Stimulated activated naive CD8-positive, alpha-beta T cell treated with anti-CD3 and anti-CD28 coated beads, Interleukin-15, amount 100 ng/mL, for 72 hours (primary cell): ENCODE measurements at regions not wholly inside any gene's neighbourhood (a gene's known extent, or its start where the extent isn't known, plus 50 kb on each side); places are given as distances from the start of the nearest gene placed in this dataset.

ENCODE experiments used
- ATAC-seq: fragments of 150-1000 bp; cut with Tn5 transposase; 2 replicates; pipeline ENCODE4 v1.10.0; 2021; ENCODE audit warnings: mild to moderate bottlenecking, moderate library complexity
- DNase-seq, 2 donors: peaks; one replicate each; pipeline ENCODE4 v3.0.0; 2021 to 2022
- H3K27ac Mint-ChIP-seq, 2 donors: one replicate each; pipeline ENCODE4 v1.8.0; 2022; ENCODE audit warnings: mild to moderate bottlenecking in 2 of 2, mixed read lengths in 2 of 2, moderate library complexity in 2 of 2
- H3K27me3 Mint-ChIP-seq: one replicate; pipeline ENCODE4 v1.8.0; 2022; ENCODE audit warnings: mixed read lengths
- H3K4me1 Mint-ChIP-seq: one replicate; pipeline ENCODE4 v1.8.0; 2022; ENCODE audit warnings: mild to moderate bottlenecking, mixed read lengths
- H3K4me3 Mint-ChIP-seq, 2 donors: one replicate each; pipeline ENCODE4 v1.8.0; 2022; ENCODE audit warnings: mild to moderate bottlenecking in 2 of 2, mixed read lengths in 2 of 2, moderate library complexity in 1 of 2
- H3K9me3 Mint-ChIP-seq, 2 donors: one replicate each; pipeline ENCODE4 v1.8.0; 2022; ENCODE audit warnings: mixed read lengths in 2 of 2

- H3K27ac Mint-ChIP-seq: no peak overlapping the region
- DNase-seq (no peak), ATAC-seq (no peak)
- no peak overlapping the region for H3K4me3 Mint-ChIP-seq
- no peaks in the 10 kb centered on the region for H3K4me1 Mint-ChIP-seq
- H3K27me3 Mint-ChIP-seq: no peaks in the 10 kb centered on the region
- peaks cover 0 to 9% of the 10 kb centered on the region in 2 donors for H3K9me3 Mint-ChIP-seq
Measured at GRCh38 chr1:79775402-79775801, 768.9 kb upstream of the ADGRL4 start.

DNA sequence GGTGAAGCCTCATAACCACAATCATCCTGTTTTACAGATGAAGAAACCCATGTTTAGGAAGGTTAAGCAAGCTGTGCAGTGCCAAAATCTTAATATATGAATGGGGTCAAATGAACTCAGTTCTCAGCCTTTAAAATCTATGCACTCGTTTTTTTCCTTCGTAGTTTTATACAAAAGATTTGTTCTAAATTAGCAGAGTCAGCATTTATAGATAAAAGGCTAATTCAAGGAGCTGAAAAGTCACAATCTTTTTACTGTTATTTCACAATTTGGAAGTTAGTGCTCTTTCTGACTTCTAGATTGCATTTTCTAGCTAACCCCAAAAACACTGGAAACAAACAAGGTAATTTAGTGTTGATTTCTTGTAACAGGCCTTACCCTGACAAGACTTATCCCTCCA, 766.9 kb upstream of the ADGRL4 start:
- Mint-ChIP-seq H3K4me1 (no peaks in the 10 kb centered on the region), H3K27ac (no peak overlapping the region), H3K27me3 (no peaks in the 10 kb centered on the region), H3K4me3 (no peak overlapping the region), H3K9me3 (peaks cover 5 to 9% of the 10 kb centered on the region in 2 donors)
- no peak for ATAC-seq
- no peak for DNase-seq

GRCh38 chr1:79762461-79762860, 755.9 kb upstream of the ADGRL4 start:
- Mint-ChIP-seq H3K9me3 (peaks cover 5 to 14% of the 10 kb centered on the region in 2 donors), H3K27me3 (no peaks in the 10 kb centered on the region), H3K4me3 (no peak overlapping the region), H3K4me1 (no peaks in the 10 kb centered on the region), H3K27ac (no peak overlapping the region)
- DNase-seq (no peak), ATAC-seq (no peak)

DNA sequence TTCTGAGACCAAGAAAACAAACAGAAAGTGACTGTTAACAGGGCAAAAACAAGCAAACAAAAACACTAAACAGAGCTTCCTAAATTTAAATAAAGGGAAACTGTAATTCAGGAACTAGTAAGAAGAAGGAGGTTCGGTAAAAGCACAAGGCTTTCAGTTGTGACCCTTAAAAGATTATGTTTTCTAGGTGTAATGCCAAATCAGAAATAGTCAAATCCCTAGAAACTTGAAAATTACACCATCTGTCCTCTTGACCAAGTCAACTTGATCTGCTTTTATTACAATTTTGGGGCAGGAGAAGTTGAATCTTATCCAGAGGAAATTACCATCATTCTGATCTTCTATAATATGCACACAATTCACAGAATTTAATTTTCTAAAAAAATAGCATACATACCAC, 754.0 kb upstream of the ADGRL4 start:
- no peak for ATAC-seq
- Mint-ChIP-seq H3K4me3 (no peak overlapping the region), H3K9me3 (peaks cover 5 to 22% of the 10 kb centered on the region in 2 donors), H3K4me1 (no peaks in the 10 kb centered on the region), H3K27ac (no peak overlapping the region), H3K27me3 (no peaks in the 10 kb centered on the region)
- DNase-seq: no peak

GRCh38 chr1:79749607-79750006, 743.1 kb upstream of the ADGRL4 start:
- H3K9me3 Mint-ChIP-seq: peaks cover 8 to 10% of the 10 kb centered on the region in 2 donors
- DNase-seq: no peak
- no peaks in the 10 kb centered on the region for H3K27me3 Mint-ChIP-seq
- H3K27ac Mint-ChIP-seq: no peak overlapping the region
- ATAC-seq: no peak
- no peak overlapping the region for H3K4me3 Mint-ChIP-seq
- H3K4me1 Mint-ChIP-seq: no peaks in the 10 kb centered on the region

GRCh38 chr1:79745929-79746328, 739.4 kb upstream of the ADGRL4 start:
- no peak for DNase-seq

GRCh38 chr1:79744746-79745145, 738.2 kb upstream of the ADGRL4 start:
- H3K27me3 Mint-ChIP-seq: no peaks in the 10 kb centered on the region
- ATAC-seq: no peak
- H3K9me3 Mint-ChIP-seq: peaks cover 6 to 8% of the 10 kb centered on the region in 2 donors
- no peaks in the 10 kb centered on the region for H3K4me1 Mint-ChIP-seq
- DNase-seq: no peak
- H3K4me3 Mint-ChIP-seq: no peak overlapping the region
- no peak overlapping the region for H3K27ac Mint-ChIP-seq

More at GRCh38 chr1:79745929-79746328, 739.4 kb upstream of the ADGRL4 start:
- H3K4me3 Mint-ChIP-seq: no peak overlapping the region
- no peak for ATAC-seq
- H3K9me3 Mint-ChIP-seq: peaks cover 8 to 10% of the 10 kb centered on the region in 2 donors
- H3K4me1 Mint-ChIP-seq: no peaks in the 10 kb centered on the region
- no peak overlapping the region for H3K27ac Mint-ChIP-seq
- H3K27me3 Mint-ChIP-seq: no peaks in the 10 kb centered on the region

DNA sequence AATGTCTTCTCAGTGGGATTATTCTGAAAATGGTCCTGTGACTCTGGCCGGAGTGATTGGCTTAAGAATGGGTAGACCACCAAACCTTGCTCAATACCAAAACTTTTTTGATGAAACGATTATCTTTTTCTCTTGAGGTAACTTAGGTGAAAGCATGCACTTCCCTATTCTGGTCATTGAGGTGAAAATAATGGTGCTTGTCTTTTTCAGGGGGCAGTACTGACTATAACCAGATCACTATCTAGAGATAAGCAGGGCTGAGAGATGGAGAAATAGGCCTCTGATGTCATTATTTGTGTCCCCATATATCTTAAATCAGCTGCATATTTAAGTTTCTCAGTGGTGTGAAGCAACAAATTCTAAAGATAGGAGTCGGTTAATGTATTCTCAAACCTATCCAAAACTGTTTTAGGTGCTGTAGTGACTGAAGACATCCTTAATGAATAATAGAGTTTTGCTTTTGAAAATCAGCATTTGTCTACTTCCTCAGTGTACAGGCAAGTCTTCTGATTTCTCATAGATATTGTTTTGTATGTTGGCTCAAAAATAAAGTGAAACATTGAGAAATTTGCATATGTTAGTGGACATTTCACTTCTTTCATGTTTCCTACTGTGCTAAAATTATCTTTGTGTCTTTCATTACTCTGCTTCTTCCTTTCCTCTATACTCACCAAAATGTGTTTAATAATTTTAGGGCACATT, 735.3 kb upstream of the ADGRL4 start:
- H3K4me3 Mint-ChIP-seq: no peak overlapping the region

GRCh38 chr1:79738101-79738500, 731.6 kb upstream of the ADGRL4 start:
- Mint-ChIP-seq H3K4me3 (no peak overlapping the region), H3K27ac (no peak overlapping the region), H3K27me3 (no peaks in the 10 kb centered on the region), H3K9me3 (peaks cover 0 to 7% of the 10 kb centered on the region in 2 donors), H3K4me1 (no peaks in the 10 kb centered on the region)
- DNase-seq (no peak), ATAC-seq (no peak)

More for the DNA sequence above, 735.3 kb upstream of the ADGRL4 start:
- DNase-seq (no peak), ATAC-seq (no peak)
- Mint-ChIP-seq H3K9me3 (peaks cover 0 to 4% of the 10 kb centered on the region in 2 donors), H3K27ac (no peak overlapping the region), H3K27me3 (no peaks in the 10 kb centered on the region), H3K4me1 (no peaks in the 10 kb centered on the region)

DNA sequence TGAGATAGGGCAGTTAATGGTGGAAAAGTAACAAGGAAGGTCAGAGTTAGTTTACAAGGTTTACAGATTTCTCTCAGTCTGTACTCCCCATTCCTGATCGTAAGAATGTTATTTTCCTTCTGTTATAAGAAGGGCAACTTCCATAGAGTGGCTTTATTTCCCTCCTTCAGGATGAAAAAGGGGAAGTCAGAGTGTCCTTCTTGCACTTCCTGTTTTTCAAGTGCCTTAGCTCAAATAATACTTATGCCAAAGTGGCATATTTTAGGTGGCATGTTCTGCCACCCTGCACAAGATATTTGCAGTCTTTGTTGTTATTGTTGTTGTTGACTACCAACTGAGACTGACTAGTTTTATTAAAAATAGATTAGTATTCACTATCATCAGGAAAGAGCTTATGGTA, 730.7 kb upstream of the ADGRL4 start:
- Mint-ChIP-seq H3K4me1 (no peaks in the 10 kb centered on the region), H3K27ac (no peak overlapping the region), H3K4me3 (no peak overlapping the region), H3K9me3 (peaks cover 0 to 7% of the 10 kb centered on the region in 2 donors), H3K27me3 (no peaks in the 10 kb centered on the region)
- ATAC-seq (no peak), DNase-seq (no peak)

DNA sequence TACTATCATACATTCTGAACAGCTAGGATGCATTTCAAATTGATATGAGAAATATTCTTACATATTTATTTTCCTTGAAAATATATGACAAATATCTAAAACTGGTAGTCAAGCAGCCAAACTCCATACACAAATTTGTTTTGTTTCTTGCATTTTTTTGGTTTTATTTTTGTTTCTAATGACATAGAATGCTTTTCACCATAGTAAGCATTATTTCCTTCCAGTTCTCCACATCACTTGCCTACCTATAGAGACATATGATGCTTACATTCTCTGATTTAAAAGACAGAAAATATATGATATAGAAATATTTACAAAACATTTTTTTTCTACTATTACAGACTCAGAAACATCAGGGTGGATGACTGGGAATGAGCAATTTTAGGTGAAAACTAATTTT, 726.4 kb upstream of the ADGRL4 start:
- Mint-ChIP-seq H3K27ac (no peak overlapping the region), H3K4me3 (no peak overlapping the region), H3K9me3 (peaks cover 7% of the 10 kb centered on the region in 2 donors), H3K27me3 (no peaks in the 10 kb centered on the region), H3K4me1 (no peaks in the 10 kb centered on the region)
- ATAC-seq (no peak), DNase-seq (no peak)

DNA sequence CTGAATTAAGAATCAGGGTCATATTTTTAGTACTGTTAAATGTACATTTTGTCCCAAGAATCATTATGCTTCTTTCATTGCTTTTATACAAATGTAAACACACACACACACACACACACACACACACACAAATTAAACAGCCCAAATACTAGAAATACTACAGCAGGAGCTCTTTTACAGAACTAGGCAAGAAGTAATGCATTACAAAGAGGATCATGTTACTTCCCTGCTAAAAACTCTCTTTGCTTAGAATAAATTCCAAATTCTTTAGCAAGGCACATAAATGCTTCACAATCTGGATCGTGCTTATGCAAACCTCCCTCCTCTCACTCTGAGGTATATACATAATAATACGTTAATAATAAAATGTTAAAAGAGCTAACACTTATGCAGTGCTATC, 720.4 kb upstream of the ADGRL4 start:
- H3K9me3 Mint-ChIP-seq: peaks cover 5 to 11% of the 10 kb centered on the region in 2 donors
- no peak for ATAC-seq
- no peaks in the 10 kb centered on the region for H3K4me1 Mint-ChIP-seq
- H3K4me3 Mint-ChIP-seq: no peak overlapping the region
- H3K27ac Mint-ChIP-seq: no peak overlapping the region
- H3K27me3 Mint-ChIP-seq: no peaks in the 10 kb centered on the region
- no peak for DNase-seq

DNA sequence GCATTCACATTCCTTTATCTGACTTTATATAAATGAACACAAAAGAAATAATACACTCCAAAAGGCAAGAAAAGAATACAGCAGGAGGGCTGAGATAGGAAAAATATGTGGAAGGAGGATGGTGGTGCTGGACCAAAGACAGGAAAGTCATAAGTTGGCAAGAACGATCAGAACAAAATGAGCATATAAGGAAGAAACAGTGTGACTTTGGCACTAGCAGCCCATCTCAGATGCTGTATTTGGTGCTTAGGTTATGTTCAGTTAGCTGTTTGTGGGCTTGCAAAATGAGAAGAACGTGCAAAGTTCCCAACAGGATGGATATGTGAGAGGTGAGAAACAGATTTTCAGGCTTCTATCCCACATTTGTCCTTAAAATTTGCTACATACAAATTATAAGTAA, 719.8 kb upstream of the ADGRL4 start:
- no peaks in the 10 kb centered on the region for H3K27me3 Mint-ChIP-seq
- DNase-seq (no peak), ATAC-seq (no peak)
- no peak overlapping the region for H3K4me3 Mint-ChIP-seq
- H3K9me3 Mint-ChIP-seq: peaks cover 5 to 11% of the 10 kb centered on the region in 2 donors
- H3K27ac Mint-ChIP-seq: no peak overlapping the region
- H3K4me1 Mint-ChIP-seq: no peaks in the 10 kb centered on the region

DNA sequence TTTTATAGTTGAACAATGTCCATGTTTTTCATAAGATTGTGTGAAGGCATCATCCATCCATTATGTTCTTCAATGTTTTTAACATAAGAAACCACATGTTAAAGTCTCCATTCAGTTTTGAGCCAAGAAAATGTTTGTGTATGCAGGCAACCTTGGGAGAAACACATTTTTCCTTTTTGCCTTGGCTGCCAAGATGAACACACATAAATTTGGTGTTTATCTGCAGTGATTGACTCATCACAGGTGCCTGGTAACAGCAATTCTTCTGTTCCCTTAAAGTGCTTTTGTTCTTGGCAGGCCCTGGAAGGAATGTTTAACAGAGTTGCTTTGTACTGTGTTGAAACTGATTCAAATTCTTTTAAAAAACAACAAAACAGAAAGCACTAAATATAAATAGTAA, 709.9 kb upstream of the ADGRL4 start:
- Mint-ChIP-seq H3K4me1 (no peaks in the 10 kb centered on the region), H3K4me3 (no peak overlapping the region), H3K27ac (no peak overlapping the region), H3K27me3 (no peaks in the 10 kb centered on the region), H3K9me3 (peaks cover 12 to 31% of the 10 kb centered on the region in 2 donors)
- DNase-seq (no peak), ATAC-seq (no peak)

- Mint-ChIP-seq H3K9me3 (peaks cover 6 to 24% of the 10 kb centered on the region in 2 donors), H3K27ac (no peak overlapping the region), H3K27me3 (no peaks in the 10 kb centered on the region), H3K4me1 (no peaks in the 10 kb centered on the region), H3K4me3 (no peak overlapping the region)
- no peak for ATAC-seq
- DNase-seq: no peak
Measured at GRCh38 chr1:79714664-79715063, 708.1 kb upstream of the ADGRL4 start.

DNA sequence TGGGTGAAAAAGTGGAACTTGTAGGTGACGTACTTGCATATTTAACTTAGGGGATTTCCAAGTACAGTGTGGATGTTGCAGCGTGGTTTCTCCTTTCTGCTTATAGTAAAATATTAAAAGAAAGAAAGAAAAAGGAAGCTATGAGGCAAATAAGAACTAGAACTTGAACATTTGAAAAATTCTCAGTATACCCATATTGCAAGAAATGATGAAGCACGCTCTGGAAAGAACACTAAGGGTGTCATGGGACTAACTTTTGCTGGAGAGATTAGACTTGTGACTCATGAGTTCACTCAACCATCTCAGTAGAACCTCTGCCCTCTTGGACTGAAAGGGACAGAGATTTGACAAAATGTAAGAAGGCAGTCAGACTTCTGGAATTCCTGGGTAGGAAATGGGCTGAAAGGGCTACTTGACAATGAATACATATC, 704.5 kb upstream of the ADGRL4 start:
- Mint-ChIP-seq H3K27me3 (no peaks in the 10 kb centered on the region), H3K27ac (no peak overlapping the region), H3K4me3 (no peak overlapping the region), H3K4me1 (no peaks in the 10 kb centered on the region), H3K9me3 (peaks cover 5 to 6% of the 10 kb centered on the region in 2 donors)
- ATAC-seq: no peak
- no peak for DNase-seq
